Lower lobe of right lung (tissue), 2 donors: ENCODE measurements at regions not wholly inside any gene's neighbourhood (a gene's known extent, or its start where the extent isn't known, plus 50 kb on each side); places are given as distances from the start of the nearest gene placed in this dataset.

Experiments used
- ATAC-seq, 2 donors: fragments of 200-7000 bp; cut with Tn5 transposase; one replicate each; pipeline ENCODE4 v1.9.1; 2020 to 2022; ENCODE audit warnings: mild to moderate bottlenecking in 2 of 2, moderate library complexity in 2 of 2
- DNase-seq: peaks from one replicate; pipeline ENCODE4 v3.0.0-alpha.2; 2020
- H3K27ac ChIP-seq: fragments of 200-600 bp; one replicate; pipeline ENCODE4 v1.8.0; 2022
- H3K27me3 ChIP-seq: fragments of 200-600 bp; one replicate; pipeline ENCODE4 v1.8.0; 2022; ENCODE audit warnings: low read depth
- H3K36me3 ChIP-seq: fragments of 200-600 bp; one replicate; pipeline ENCODE4 v1.8.0; 2022; ENCODE audit warnings: mild to moderate bottlenecking
- H3K4me1 ChIP-seq: fragments of 200-600 bp; one replicate; pipeline ENCODE4 v1.8.0; 2022
- H3K4me3 ChIP-seq: fragments of 200-600 bp; one replicate; pipeline ENCODE4 v1.8.0; 2022; ENCODE audit warnings: mild to moderate bottlenecking
- H3K9me3 ChIP-seq: fragments of 200-600 bp; one replicate; pipeline ENCODE4 v1.8.0; 2022
- intact Hi-C: fragments of 100-400 bp; cut with DNase I; formaldehyde crosslinking; loops from one replicate; pipeline ENCODE4 v1.11.0; 2022
- TF ChIP-seq, protein P1 (sequence below): fragments of 200-600 bp; IDR thresholded peaks from one replicate; pipeline ENCODE4 v1.8.0; 2022; ENCODE audit warnings: antibody characterized with exemption, mild to moderate bottlenecking
- donor health status: DM: no; HTN: yes; CAD: no; lungs with severe emphysema.

DNA sequence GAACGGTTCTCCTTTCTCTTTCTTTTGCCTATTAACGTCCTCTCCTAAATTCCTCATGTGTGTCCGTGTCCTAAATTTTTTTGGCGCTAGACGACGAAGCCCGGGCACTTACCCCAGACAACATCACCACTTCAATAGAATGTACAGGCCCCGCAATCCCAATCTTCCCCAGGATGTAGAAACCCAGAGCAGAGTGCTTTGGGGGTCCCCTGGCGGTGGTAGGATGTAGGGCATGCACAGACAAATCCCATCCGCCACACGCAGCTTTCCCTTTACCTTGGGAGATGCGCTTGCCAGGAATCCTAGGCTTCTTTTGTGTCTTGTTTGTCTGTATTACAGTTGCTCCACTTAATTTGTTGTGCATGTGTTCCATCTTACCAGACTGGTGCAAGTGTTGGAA, 417.3 kb upstream of the ARID1B start:
- H3K27ac ChIP-seq: no peak overlapping the region
- H3K36me3 ChIP-seq: no peaks in the 10 kb centered on the region
- no peaks in the 10 kb centered on the region for H3K27me3 ChIP-seq
- no peaks in the 10 kb centered on the region for H3K9me3 ChIP-seq
- TF ChIP-seq, protein P1, sequence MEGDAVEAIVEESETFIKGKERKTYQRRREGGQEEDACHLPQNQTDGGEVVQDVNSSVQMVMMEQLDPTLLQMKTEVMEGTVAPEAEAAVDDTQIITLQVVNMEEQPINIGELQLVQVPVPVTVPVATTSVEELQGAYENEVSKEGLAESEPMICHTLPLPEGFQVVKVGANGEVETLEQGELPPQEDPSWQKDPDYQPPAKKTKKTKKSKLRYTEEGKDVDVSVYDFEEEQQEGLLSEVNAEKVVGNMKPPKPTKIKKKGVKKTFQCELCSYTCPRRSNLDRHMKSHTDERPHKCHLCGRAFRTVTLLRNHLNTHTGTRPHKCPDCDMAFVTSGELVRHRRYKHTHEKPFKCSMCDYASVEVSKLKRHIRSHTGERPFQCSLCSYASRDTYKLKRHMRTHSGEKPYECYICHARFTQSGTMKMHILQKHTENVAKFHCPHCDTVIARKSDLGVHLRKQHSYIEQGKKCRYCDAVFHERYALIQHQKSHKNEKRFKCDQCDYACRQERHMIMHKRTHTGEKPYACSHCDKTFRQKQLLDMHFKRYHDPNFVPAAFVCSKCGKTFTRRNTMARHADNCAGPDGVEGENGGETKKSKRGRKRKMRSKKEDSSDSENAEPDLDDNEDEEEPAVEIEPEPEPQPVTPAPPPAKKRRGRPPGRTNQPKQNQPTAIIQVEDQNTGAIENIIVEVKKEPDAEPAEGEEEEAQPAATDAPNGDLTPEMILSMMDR: no peak
- ATAC-seq: no peak
- DNase-seq: no peak
- H3K4me1 ChIP-seq: no peaks in the 10 kb centered on the region
- intact Hi-C loops: no loop called here
- H3K4me3 ChIP-seq: no peak overlapping the region

DNA sequence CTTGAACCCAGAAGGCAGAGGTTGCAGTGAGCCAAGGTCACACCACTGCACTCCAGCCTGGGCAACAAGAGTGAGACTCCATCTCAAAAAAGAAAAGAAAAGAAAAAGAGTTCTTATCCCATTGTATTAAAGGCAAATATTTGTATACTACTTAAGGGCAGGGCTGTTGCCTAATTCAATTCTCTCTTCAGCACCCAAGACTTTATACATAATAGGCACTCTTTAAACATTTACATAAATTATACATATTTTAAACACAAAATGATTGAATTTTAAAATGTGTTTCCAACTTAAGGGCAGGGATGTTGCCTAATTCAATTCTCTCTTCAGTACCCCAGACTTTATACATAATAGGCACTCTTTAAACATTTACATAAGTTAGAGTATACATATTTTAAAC, 424.3 kb upstream of the ARID1B start:
- Histone ChIP-seq H3K27me3 (no peaks in the 10 kb centered on the region), H3K4me1 (no peaks in the 10 kb centered on the region), H3K36me3 (no peaks in the 10 kb centered on the region), H3K4me3 (no peak overlapping the region), H3K9me3 (no peaks in the 10 kb centered on the region), H3K27ac (no peak overlapping the region)
- intact Hi-C loops: no loop called here
- ATAC-seq (no peak), DNase-seq (no peak)
- TF ChIP-seq, protein P1: no peak

DNA sequence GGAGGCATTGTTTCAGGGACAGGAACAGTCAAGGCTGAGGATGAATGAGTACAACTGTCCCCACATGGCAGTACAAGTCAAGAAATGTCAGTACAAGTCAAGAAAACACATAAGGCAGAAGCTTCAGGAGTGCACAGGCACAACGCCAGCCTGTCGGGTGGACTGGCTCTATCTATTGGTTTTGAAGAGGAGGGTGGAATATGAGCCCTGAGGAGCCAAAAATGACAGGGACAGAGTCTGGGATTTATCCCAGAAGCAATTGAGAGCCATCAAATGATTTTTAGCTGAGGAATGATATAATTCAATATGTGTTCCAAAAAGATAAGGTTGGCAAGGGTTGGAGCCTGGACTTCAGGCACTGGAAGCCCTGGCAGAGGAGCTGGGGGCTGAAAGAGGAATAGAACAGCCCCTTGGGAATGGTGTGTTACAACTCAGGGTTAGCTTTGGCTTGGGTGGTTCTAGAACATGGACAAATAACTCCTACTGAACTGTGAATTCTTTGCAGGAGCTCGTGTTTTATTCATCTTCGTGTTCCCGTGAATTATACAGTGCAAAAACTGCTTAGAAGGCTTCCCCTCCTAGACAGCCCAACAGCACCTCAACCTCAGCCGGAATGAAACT, 425.7 kb upstream of the ARID1B start:
- ATAC-seq (no peak), DNase-seq (no peak)
- Histone ChIP-seq H3K9me3 (no peaks in the 10 kb centered on the region), H3K27ac (no peak overlapping the region), H3K36me3 (no peaks in the 10 kb centered on the region), H3K4me3 (no peak overlapping the region), H3K27me3 (no peaks in the 10 kb centered on the region), H3K4me1 (no peaks in the 10 kb centered on the region)
- intact Hi-C loops: no loop called here
- TF ChIP-seq, protein P1: no peak

DNA sequence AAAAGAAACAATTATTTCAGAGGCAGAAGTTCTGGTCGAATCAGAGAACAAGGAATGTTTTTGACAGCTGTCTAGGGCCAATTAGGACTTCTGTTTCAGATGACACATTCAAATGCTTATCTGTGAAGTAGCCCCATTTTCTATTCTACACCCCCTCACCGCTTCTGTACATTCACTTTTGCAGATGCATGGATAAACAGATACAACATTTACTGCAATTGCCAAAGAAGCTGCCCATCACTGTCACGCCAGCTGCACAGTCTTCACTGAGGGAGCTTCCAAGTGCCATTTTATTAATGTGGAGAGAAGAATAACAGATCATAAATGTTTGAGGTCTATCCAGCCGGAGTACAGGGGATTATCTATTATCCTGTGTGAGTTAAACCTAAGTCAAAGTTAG, 426.8 kb upstream of the ARID1B start:
- no peak overlapping the region for H3K4me3 ChIP-seq
- H3K27me3 ChIP-seq: no peaks in the 10 kb centered on the region
- H3K9me3 ChIP-seq: no peaks in the 10 kb centered on the region
- TF ChIP-seq, protein P1: no peak
- H3K36me3 ChIP-seq: no peaks in the 10 kb centered on the region
- intact Hi-C loops: no loop called here
- no peak overlapping the region for H3K27ac ChIP-seq
- no peak for DNase-seq
- H3K4me1 ChIP-seq: no peaks in the 10 kb centered on the region
- ATAC-seq: no peak

DNA sequence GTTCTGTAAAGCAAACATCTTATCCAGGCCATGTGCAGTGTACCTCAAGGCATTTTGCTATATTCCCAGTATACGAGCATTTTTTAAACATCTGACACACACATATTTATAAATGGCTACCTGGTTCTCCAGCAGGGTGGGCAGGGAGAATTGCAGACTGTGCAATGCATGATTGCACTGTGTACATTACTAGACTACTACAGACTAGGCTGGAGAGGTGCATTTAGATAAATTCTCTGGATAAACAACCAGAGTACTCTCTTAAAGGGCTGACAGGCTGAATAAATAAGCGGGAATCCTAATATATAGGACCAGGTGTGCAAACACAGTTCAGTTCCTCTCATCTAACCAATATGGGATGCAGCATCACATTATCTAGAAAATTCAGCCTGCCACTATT, 428.3 kb upstream of the ARID1B start:
- no peak overlapping the region for H3K27ac ChIP-seq
- H3K4me3 ChIP-seq: no peak overlapping the region
- TF ChIP-seq, protein P1: no peak
- no peak for ATAC-seq
- H3K9me3 ChIP-seq: no peaks in the 10 kb centered on the region
- no peak for DNase-seq
- H3K4me1 ChIP-seq: no peaks in the 10 kb centered on the region
- no peaks in the 10 kb centered on the region for H3K27me3 ChIP-seq
- intact Hi-C loops: no loop called here
- no peaks in the 10 kb centered on the region for H3K36me3 ChIP-seq

DNA sequence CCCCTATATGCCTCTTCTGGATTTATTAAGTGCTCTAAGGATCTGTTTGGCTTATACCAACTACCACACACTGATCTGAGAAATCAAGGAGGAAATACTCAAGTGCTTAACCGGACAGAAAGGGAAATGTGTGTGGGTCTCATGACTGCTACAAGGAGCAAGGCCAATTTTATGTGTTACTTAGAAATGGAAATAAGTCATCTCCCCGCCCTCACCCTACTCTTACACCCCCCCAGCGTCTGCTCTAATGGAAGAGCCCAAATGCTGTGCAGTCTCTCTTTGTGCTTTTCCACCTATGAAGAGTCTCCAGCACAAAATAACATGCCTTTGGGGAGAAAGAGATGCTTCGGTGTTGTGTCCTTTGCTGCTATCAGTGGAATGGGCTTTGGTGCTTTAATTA, 428.8 kb upstream of the ARID1B start:
- H3K27ac ChIP-seq: no peak overlapping the region
- H3K4me1 ChIP-seq: no peaks in the 10 kb centered on the region
- no peak for ATAC-seq

More for the DNA sequence above, 428.8 kb upstream of the ARID1B start:
- no peak for DNase-seq
- no peaks in the 10 kb centered on the region for H3K9me3 ChIP-seq
- TF ChIP-seq, protein P1: no peak
- intact Hi-C loops: no loop called here
- H3K36me3 ChIP-seq: no peaks in the 10 kb centered on the region
- H3K27me3 ChIP-seq: no peaks in the 10 kb centered on the region
- no peak overlapping the region for H3K4me3 ChIP-seq
